HG03439 (cell line): ENCODE measurements at regions not wholly inside any gene's neighbourhood (a gene's known extent, or its start where the extent isn't known, plus 50 kb on each side); places are given as distances from the start of the nearest gene placed in this dataset.

ENCODE experiments used
- ATAC-seq: cut with Tn5 transposase; IDR thresholded peaks from one replicate; pipeline ENCODE4 v1.9.1; 2021; ENCODE audit warnings: mild to moderate bottlenecking, moderate library complexity; ENCODE audit not compliant: unreplicated experiment

DNA sequence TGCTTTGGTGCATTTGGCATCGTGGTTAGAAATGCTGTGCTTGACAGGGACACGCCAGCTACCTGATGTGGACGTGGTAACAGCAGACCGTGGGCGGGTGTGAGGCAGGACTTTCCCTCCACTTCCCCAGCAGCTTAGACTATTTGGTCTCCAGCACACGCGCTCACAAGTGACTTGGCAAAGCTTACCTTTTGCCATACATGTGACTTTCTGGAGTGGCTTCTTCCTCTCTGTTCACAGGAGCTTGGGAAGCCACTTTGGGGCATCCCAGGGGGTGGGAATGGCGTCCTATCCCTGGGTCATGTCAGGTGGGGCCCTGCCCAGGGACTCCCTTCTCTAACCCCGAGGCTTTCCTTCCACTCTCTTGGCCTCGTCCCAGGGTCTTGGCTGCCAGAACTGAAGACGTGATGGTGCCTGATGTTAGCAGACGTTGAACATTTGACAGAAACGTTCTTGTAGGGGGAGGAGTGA, 228.7 kb upstream of the KLF6 start:
- peak; percentile 81 for ATAC-seq

DNA sequence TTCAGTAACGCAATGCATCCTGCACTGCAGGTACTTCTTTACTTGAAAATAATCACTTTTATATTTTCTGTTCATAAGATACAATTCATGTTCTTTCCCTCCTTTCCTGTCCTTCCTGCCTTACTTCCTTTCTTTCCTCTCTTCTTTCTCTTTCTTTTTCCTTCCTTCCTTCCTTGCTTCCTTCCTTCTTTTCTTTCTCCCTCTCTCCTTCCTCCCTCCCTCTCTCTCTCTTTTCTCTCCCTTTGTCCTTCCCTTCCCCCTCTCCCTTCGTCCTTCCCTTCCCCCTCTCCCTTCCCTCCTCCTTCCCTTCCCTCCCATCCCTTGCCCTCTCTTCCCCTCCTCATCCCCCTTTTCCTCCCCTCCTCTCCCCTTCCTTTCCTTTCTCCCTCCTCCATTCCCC, 227.8 kb upstream of the KLF6 start:
- ATAC-seq, result no peak

DNA sequence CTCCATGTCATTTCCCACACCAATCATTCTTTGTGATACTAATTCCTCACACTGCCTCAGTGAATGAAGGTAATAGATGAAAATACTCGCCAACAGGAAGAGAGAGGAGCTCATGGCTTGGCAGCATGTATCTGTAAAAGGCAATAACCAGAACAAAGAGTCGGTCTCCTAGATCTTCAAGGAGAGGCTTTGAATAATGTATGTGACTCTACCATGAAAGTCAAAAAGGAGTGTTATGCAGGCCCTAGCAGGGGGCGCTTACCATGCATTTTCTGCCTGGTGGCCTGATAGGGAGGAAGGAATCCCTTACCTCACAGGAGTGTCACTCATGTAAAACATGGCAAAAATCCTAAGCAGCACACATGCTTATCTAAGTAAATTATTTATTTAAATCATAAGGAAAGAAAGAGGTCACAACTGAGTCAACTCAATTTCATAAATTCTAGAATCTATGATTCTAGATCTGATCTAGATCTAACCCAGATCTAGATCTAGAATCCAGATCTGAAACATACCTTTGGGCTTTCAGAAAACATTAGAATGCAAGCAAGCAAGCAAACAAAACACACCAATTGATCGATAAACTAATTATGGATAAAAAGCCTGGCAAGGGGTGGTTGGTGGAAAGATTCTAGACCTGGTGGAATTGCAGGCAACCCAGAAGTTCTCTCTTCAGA, 226.3 kb upstream of the KLF6 start:
- no peak for ATAC-seq

DNA sequence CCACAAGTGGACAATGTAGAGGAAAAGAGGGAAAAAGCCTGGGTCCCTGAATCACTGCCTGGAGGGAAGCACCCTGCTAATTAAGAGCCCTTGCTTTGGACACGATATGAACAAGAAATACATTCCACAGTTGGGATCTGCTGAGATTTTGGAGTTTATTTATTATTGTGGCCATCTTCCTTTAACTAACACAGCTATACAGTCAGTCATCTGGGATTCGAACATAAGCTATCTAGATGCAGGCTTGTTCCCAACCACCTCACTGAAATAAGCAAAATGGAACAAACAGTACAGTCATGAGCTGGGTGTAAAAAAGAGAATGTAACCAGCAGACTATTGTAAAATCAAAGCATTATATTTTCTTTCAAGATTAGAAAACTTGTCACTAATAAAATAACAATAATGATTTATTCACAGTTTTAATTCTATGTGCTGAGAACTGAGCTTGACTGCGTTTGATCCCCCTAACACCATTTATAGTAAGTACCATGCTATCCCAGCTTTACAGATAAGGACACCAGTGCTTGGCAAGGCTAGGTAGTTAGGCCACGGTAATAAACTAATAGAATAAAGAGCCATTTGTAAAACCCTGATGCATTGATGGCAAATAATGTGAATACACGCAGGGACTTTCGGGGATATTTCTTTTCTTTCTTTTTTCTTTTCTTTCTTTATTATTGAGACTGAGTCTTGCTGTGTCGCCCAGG, 223.8 kb upstream of the KLF6 start:
- no peak for ATAC-seq

DNA sequence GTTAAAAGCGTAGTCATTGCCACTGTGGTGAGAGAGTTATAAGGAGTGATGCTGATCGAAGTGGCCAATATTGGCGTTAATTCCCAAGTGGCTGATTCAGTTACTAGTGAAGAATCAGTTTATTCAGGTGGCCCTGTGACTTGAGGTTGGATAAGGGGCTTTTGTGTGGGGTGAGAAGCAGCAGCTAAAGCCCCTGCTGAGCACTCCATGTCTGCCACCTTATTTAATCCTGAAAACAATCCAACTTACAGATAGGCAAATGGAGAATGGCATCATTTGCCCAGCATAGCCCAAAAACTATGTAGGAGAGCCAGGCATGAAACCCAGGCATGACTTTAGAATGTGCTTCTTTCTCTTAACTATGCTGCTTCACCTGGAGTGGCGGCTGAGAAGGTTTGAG, 222.8 kb upstream of the KLF6 start:
- ATAC-seq, result no peak

DNA sequence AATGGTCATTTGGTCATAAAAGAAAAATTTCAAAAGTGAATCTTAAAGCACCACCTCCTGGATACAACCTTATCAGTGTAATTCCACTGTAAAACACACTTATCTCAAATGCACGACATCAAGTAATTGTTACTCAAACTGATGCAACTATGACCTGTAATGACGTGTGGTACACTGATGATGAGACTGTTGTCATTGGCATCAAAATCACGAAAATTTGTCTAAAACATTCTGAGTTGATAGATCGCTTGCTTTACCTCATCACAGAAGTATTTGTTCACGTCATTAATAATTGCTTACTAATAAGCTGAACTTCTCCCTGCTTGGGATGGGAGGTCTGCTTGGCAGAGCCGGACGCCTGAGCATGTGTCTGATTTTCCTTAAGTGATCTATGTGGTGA, 221.8 kb upstream of the KLF6 start:
- ATAC-seq, result no peak

DNA sequence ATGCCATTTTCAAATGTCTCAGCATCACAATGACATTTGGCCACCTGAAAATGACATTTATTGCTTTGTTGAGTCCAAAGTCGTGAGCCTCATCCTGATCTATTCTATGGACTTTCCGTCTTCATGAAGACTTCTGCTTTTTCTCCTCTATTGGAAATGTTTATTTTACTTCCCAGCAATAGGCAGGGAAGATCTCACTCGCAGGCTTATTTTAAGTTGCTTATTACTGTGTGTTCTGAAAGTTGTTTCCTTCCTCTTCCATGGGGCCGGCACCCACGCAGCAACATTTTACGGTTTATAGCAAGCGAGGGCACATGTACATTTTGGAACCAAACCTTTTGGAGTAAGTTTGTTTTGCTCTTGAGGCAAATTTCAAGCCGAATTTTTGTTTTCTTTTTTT, 221.0 kb upstream of the KLF6 start:
- no peak for ATAC-seq

DNA sequence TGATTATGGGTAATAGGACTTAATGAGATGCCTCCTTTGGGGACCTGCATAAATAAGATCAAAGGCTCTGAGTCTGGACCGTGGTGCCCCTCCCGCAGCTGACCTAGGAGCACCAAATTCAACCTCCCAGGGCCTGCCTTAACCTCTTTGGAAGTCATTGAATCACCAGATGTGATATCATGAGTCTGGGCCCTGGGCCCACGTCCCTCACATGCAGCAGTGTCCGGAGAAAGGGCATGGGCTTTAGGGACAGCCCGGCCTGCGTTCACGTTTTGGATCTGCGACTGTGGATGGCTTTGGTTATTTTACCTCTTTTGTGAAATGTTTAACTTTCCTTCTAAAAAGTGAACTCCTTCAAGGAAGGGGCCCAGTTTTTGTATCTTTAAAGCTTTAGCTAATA, 220.0 kb upstream of the KLF6 start:
- no peak for ATAC-seq

DNA sequence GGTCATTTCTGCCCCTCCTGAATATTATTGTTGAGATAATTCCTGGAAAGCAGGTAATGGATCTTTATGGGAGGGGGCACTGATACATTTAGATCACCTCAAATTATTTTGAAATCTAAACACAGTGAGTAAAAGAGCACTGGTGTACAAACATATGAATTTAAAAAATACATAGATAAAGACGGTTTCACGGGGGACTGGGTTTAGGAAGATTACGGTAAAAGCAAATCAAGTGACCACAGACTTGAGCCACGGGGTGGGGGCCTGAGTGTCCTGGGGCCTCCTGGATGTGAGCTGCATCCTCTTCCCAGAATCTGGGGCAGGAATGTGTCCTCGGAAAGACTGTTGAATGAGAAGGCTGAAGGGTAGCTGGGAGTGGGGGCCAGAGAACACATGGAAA, 219.1 kb upstream of the KLF6 start:
- no peak for ATAC-seq

DNA sequence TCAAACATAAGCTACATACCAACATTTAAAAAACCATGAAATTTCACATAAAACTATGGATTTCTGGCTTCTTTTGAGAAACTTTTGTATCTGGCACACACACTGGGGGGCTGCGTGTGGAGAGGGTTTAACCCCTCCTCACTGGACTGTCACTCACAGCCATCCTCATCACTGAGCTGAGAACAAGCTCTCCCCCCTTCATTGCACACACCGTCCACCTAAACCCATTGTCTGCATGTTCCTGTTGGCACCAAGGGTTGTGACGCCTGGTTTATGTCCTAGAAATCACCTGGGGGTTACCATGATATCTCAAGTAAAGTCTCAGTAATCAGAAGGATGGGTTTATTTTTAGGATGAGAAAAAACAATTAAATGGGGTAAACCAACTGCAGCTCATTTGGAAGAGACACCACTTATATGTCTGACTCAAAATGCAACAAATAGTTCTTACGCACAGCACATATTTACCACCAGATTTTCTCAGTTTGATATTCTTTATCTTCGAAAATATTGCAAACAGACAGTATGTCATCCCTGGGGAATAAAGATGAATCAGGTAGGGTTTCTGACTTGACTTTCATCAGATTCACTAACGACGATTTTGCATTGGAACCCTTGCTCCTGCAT, 218.5 kb upstream of the KLF6 start:
- peak; percentile 66 for ATAC-seq

DNA sequence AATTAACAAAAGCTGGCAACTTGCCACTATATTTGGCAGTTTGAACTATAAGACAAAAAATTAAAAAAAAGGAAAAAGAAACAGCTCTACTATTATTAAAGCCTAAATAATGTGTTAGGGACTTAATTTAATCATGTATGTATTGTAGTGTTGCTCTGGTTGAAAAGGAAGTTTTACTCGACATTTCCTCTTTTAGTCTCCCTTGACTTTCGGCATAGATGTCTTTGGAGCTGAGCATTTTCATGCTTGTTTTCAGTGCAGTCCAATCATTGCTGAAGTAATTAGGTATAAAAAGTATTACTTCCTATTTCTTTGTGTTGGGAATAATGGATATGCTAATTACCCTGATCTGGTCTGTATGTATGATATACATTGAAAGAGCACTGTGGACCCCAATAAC, 216.8 kb upstream of the KLF6 start:
- no peak for ATAC-seq

DNA sequence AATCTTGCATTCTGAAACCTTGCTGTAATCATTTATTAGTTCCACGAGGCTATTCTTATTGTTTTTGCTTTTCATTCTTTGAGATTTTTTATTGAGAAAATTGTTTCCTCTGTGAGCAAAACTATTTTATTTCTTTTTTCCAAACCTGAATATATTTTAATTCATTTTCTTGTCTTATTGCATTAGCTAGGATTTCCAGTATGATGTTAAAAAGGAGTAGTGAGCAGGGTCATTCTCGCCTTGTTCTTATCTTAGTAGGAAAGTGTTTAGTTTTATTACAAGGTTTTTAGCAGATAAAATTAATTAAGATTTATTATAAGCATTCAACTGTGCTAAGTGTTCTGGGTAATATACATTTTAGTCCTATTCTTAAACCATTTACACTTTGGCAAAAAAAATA, 214.6 kb upstream of the KLF6 start:
- no peak for ATAC-seq

DNA sequence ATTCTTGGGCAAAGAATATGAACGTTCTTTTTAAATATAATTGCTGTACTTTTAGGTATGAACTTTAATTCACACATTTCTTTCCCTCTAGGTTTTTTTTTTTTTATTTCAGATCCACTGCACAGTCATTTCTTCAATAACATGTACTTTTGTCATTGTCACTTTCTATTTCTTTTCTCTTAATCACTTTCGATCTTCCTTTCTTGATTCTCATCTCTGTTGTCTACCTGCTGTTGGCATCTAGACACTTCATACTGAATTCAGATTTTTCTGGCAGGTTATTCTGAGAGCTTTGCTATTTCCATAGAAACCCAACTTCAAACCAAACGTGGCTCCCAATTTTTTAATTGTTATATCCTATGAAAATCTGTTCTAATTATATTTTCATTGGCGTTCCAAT, 211.7 kb upstream of the KLF6 start:
- no peak for ATAC-seq

DNA sequence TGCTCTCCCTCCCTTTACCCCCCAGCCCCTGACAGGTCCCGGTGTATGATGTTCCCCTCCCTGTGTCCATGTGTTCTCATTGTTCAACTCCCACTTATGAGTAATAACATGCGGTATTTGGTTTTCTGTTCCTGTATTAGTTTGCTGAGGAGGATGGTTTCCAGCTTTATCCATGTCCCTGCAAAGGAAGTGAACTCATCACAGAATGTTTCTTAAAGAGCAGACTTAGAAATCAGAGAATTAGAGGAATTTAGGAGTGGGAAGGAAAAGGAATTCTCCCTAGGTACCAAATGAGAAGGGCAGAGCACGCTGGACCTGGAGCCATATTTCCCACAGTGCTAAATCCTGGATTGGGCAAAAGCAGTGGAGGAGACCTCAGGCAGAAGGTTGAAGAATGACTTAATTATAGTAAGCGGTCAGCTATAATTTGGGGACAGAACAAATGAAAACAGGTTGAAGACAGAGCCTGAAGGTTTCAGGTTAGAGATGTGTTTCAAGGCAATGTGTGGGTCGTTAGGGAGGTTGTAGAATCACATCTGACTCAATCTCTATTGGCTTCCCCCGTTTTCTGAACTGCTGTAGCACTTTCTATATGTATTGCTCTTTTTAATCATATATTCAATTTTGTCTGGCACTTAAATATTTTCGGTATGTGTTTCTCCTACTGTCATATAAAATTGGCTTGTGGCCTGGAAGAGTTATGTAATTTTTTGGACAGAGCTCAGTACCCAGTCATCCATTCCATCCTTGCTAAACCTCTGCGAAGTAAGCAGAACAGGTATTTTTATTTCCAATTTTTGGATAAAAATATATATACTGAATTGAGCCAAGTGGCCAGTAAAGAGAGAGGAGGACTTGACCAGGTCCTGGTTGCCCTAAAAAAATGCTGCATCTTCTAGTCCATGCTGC, 210.5 kb upstream of the KLF6 start:
- ATAC-seq, result no peak

DNA sequence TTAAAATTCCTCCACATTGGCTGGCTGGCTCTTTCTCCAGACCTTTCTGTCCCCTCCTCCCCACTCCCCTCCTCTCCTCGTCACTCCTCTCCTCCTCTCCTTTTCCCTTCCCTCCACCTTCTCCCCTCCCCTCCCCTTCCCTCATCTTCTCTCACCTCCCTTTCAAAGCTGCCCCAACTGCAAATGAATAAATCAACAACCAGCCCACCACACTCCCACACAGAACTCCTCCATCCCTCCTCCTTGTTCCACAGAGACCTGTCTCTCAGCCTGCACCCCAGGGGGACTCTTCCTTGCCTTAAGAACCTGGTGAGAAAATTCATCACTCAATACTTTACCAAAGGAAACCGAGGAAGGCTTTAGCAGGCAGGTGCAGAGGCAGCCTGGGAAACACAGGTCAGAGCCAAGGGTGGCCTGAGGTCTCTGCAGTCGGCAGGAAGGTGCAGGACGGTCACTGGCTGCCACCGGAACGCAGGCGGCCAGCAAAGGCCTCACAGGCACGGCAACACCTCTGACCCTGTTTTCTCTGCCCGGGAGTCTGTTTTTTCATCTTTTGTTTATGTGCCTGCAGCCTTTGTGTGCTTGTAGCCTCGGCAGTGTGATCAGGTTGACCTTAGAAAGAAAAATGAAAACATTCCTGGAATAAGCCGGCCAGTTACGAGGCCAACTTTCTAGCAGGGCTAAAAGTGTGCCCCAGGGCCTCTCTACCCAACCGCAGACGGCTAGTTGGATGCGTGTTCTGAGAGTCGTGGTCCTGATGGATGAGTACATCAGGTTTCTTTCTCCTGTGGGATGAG, 207.6 kb upstream of the KLF6 start:
- no peak for ATAC-seq

DNA sequence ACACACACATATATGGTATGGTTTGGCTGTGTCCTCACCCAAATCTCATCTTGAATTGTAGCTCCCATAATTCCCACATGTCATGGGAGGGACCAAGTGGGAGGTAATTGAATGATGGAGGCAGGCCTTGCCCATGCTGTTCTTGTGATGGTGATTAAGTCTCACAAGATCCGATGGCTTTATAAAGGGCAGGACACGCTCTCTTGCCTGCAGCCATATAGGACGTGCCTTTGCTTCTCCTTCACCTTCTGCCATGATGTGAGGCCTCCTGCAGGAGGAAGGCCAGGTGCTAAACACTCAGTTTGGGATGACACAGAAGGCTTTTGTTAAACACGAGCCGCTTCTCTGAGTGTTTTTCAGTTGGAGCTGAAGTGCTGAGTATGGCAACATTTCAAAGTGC, 205.3 kb upstream of the KLF6 start:
- no peak for ATAC-seq

DNA sequence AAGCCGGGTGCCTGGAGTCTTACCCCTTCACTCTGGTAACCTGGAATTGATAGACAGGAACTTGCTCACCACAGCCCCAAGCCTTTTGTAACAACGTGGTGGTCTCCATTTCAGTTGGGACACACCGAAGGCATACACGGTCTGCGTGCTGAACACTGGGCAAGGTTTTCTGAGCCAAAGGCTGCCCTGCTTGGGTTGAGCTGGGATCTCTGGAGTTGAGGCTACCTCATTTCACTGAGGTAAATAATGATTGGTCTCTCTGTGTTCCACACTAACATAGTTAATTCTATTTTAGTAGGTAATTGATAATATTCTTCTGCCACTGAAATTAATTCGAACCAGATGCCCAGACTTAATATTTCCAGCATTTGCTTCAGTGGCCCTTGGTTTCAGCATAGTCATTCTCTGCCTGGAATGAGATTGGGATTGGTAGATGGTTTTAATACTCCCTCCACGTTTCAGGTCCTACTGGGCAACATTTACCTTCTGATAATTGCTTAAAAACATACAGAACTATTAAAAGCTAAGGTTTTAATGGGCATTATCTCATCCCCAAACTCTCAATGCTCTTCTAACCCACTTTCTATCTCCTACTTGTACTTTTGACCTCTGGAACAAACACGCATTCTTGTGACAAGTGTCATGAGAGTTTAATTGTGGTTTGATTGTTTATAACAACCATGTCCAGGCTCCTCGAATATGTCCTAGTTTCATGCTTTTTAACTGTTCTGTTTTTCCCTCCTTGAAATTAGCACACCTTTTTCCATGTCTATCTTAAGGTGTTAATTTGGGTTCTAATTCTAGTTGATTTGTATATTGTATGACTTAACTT, 202.3 kb upstream of the KLF6 start:
- no peak for ATAC-seq

DNA sequence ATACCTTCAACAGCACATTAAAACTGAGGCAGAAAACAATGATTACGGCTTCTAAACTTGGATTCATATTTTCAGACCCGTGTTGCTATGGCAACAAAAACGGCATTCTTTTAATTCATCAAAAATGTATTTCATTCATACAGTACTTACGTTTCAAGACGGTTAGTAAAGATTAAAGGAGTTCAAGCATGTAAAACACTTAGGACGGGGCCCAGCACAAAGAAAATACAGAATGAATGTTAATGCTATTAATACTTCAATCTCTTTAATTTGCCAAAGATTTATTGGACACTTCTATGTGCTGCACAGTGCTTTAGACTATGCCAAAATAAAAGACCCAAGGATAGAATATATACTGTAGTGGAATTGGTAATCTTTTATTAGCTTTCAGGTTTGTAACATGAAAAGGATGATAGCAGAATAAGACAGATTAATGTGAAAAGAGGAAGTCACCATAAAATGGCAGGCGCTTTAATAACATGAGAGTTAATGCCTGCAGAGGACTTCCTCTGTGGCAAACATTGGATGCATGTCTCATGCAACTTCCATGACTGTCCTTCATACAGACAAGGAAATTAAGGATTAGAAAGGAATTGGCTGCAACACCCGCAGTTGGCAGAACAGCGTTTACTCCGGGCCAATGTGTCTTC, 201.6 kb upstream of the KLF6 start:
- ATAC-seq, result no peak
